GM23338 (cell line): ENCODE measurements at regions not wholly inside any gene's neighbourhood (a gene's known extent, or its start where the extent isn't known, plus 50 kb on each side); places are given as distances from the start of the nearest gene placed in this dataset.

Source experiments
- POLR2AphosphoS5 ChIP-seq: IDR thresholded peaks from 2 replicates; pipeline ENCODE4 v1.6.1; 2016; ENCODE audit warnings: antibody characterized with exemption, low read depth
- STAT1 ChIP-seq: IDR thresholded peaks from one replicate; pipeline ENCODE4 v1.6.1; 2016; ENCODE audit warnings: antibody characterized with exemption; ENCODE audit not compliant: unreplicated experiment
- ZNF331 ChIP-seq: fragments of 250-450 bp; sonication (Bioruptor Pico); IDR thresholded peaks from 2 replicates; pipeline ENCODE4 v1.5.0; 2020; ENCODE audit warnings: low read depth, mild to moderate bottlenecking, moderate library complexity
- TF ChIP-seq, protein P1 (sequence below), 2 experiments: fragments of 200-600 bp in 1 of 2; sonication (generic) in 1 of 2; conservative IDR thresholded peaks; 2 replicates each; pipeline versions ENCODE4 v1.5.1 to v1.6.1; 2016 to 2017; ENCODE audit warnings: antibody characterized with exemption in 2 of 2, low read depth in 2 of 2, mild to moderate bottlenecking in 2 of 2, moderate library complexity in 1 of 2

DNA sequence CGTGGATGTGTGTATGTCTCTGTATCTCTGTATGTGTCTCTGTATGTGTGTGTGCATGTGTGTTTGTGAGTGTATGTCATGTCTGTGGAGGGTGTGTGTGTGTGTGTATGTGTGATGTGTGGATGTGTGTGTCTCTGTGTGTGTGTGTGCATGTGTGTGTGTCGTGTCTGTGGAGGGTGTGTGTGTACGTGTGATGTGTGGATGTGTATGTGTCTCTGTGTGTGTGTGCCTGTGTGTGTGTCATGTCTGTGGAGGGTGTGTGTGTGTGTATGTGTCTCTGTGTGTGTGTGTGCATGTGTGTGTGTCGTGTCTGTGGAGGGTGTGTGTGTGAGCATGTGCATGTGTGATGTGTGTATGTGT lies 51.6 kb upstream of the ADRA2C start:
- TF ChIP-seq POLR2AphosphoS5, result no peak
- TF ChIP-seq, protein P1, sequence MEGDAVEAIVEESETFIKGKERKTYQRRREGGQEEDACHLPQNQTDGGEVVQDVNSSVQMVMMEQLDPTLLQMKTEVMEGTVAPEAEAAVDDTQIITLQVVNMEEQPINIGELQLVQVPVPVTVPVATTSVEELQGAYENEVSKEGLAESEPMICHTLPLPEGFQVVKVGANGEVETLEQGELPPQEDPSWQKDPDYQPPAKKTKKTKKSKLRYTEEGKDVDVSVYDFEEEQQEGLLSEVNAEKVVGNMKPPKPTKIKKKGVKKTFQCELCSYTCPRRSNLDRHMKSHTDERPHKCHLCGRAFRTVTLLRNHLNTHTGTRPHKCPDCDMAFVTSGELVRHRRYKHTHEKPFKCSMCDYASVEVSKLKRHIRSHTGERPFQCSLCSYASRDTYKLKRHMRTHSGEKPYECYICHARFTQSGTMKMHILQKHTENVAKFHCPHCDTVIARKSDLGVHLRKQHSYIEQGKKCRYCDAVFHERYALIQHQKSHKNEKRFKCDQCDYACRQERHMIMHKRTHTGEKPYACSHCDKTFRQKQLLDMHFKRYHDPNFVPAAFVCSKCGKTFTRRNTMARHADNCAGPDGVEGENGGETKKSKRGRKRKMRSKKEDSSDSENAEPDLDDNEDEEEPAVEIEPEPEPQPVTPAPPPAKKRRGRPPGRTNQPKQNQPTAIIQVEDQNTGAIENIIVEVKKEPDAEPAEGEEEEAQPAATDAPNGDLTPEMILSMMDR (conservative IDR thresholded peaks at IDR 0.05; ENCODE audit: low read depth in 2 of 2), result no peak
- no peak for TF ChIP-seq ZNF331 (CRISPR knock-in tag)
- TF ChIP-seq STAT1, result no peak
